Endothelial cell of umbilical vein (primary cell): ENCODE measurements at regions not wholly inside any gene's neighbourhood (a gene's known extent, or its start where the extent isn't known, plus 50 kb on each side); places are given as distances from the start of the nearest gene placed in this dataset.

ENCODE experiments used
- BruUV-seq: library from RNA; stranded (reverse); fragments of 400-500 nt; replicated peaks from 2 replicates; lab custom pipeline; 2021; lab: Mats Ljungman, UMichigan
- CTCF ChIA-PET: fragments of 300-600, 350-600 bp; sonication (Branson Sonifier 250); formaldehyde crosslinking; loops from one replicate; lab custom pipeline; 2021; ENCODE audit warnings: antibody characterized with exemption, inconsistent platforms; lab: Charles Lee
- POLR2A ChIA-PET: fragments of 300-600, 350-600 bp; sonication (Branson Sonifier 250); formaldehyde crosslinking; loops from one replicate; lab custom pipeline; 2021; ENCODE audit warnings: antibody characterized with exemption, inconsistent platforms; lab: Charles Lee
- DNase-seq: peaks from one replicate; pipeline ENCODE4 v3.0.0-alpha.2; 2011; ENCODE audit warnings: low read depth, low spot score
- FAIRE-seq: peaks from 2 replicates; lab custom pipeline; 2011; peaks lifted over from hg19 to GRCh38; lab: Jason Lieb, UNC
- H2AFZ ChIP-seq: 2 replicates; pipeline ENCODE4 v1.6.0; 2012; ENCODE audit warnings: low read depth, low read length, control low read depth, inconsistent platforms
- H3K27ac ChIP-seq: 2 replicates; pipeline ENCODE4 v1.5.1; 2011; ENCODE audit warnings: low read depth, mild to moderate bottlenecking, control low read depth, low read length, moderate library complexity; ENCODE audit not compliant: insufficient read depth
- H3K27me3 ChIP-seq, 2 experiments: 2 replicates each; pipeline versions ENCODE4 v1.6.0 to v1.6.1; 2011; ENCODE audit warnings: low read length in 2 of 2, mixed read lengths in 1 of 2; ENCODE audit not compliant: control insufficient read depth in 2 of 2, insufficient read depth in 2 of 2
- H3K36me3 ChIP-seq, 2 experiments: 2 replicates in 1 of 2; 3 replicates in 1 of 2; pipeline ENCODE4 v1.5.1; 2011; ENCODE audit warnings: low read length in 2 of 2, mild to moderate bottlenecking in 1 of 2, moderate library complexity in 1 of 2; ENCODE audit not compliant: control insufficient read depth in 2 of 2, insufficient read depth in 2 of 2; ENCODE audit errors: extremely low read depth in 1 of 2
- H3K4me1 ChIP-seq: 3 replicates; pipeline ENCODE4 v1.5.1; 2011; ENCODE audit warnings: mild to moderate bottlenecking, low read length; ENCODE audit not compliant: control insufficient read depth, insufficient read depth; ENCODE audit errors: extremely low read depth
- H3K4me2 ChIP-seq: 2 replicates; pipeline ENCODE4 v1.6.1; 2011; ENCODE audit warnings: low read length, control low read depth, mixed read lengths; ENCODE audit not compliant: insufficient read depth
- H3K4me3 ChIP-seq, 3 experiments: fragments of 200-600 bp in 1 of 3; sonication (generic), shearing (Covaris generic) in 1 of 3; replicated peaks in 1 of 3; 2 replicates each; pipeline ENCODE4 v1.5.1; 2011 to 2016; ENCODE audit warnings: control low read depth in 3 of 3, low read length in 3 of 3, mild to moderate bottlenecking in 2 of 3, inconsistent platforms in 1 of 3, low read depth in 1 of 3, moderate library complexity in 1 of 3; ENCODE audit not compliant: insufficient read depth in 1 of 3
- H3K79me2 ChIP-seq: 2 replicates; pipeline ENCODE4 v1.6.0; 2012; ENCODE audit warnings: low read length, inconsistent platforms; ENCODE audit not compliant: control insufficient read depth, insufficient read depth
- H3K9ac ChIP-seq: replicated peaks from 2 replicates; pipeline ENCODE3; 2011; ENCODE audit warnings: low read length, control low read depth; ENCODE audit not compliant: insufficient read depth; ENCODE audit errors: extremely low read depth
- H3K9me1 ChIP-seq: replicated peaks from 3 replicates; pipeline ENCODE4 v1.6.0; 2011; ENCODE audit warnings: mild to moderate bottlenecking, low read length; ENCODE audit not compliant: control insufficient read depth, insufficient read depth; ENCODE audit errors: extremely low read depth
- H3K9me3 ChIP-seq: replicated peaks from 2 replicates; pipeline ENCODE4 v1.5.1; 2012; ENCODE audit warnings: low read length, inconsistent platforms; ENCODE audit not compliant: control insufficient read depth, insufficient read depth
- H4K20me1 ChIP-seq: replicated peaks from 2 replicates; pipeline ENCODE3; 2011; ENCODE audit warnings: mild to moderate bottlenecking, low read length; ENCODE audit not compliant: control insufficient read depth, insufficient read depth; ENCODE audit errors: extremely low read depth
- CTCF ChIP-seq, 2 donors: IDR thresholded peaks; 1 replicate in 1 of 2; 2 replicates in 1 of 2; pipeline ENCODE4 v1.5.1; 2011; ENCODE audit warnings: low read length in 2 of 2, mild to moderate bottlenecking in 2 of 2, moderate library complexity in 2 of 2, control low read depth in 1 of 2, inconsistent platforms in 1 of 2, low read depth in 1 of 2; ENCODE audit not compliant: insufficient read depth in 1 of 2; ENCODE audit errors: extremely low read depth in 1 of 2
- EZH2 ChIP-seq: IDR thresholded peaks from 2 replicates; pipeline ENCODE4 v1.6.1; 2012; ENCODE audit warnings: borderline replicate concordance, low read depth, mild to moderate bottlenecking, moderate library complexity, low read length, inconsistent platforms; ENCODE audit not compliant: severe bottlenecking
- FOS ChIP-seq: IDR thresholded peaks from 2 replicates; pipeline ENCODE4 v1.6.1; 2011; ENCODE audit warnings: mild to moderate bottlenecking, low read length, moderate library complexity, borderline replicate concordance; ENCODE audit not compliant: insufficient read depth
- GATA2 ChIP-seq: IDR thresholded peaks from 2 replicates; pipeline ENCODE4 v1.7.0; 2011; ENCODE audit warnings: low read depth, mild to moderate bottlenecking, moderate library complexity, mixed read lengths, low read length; ENCODE audit not compliant: insufficient read length, insufficient read depth
- JUN ChIP-seq: IDR thresholded peaks from 2 replicates; pipeline ENCODE4 v1.6.1; 2011; ENCODE audit warnings: borderline replicate concordance, low read depth; ENCODE audit not compliant: insufficient read length, insufficient read depth
- MAX ChIP-seq: IDR thresholded peaks from 2 replicates; pipeline ENCODE4 v1.6.1; 2011; ENCODE audit not compliant: insufficient read depth, insufficient read length
- MYC ChIP-seq: IDR thresholded peaks from one replicate; pipeline ENCODE4 v1.6.1; 2011; ENCODE audit warnings: mild to moderate bottlenecking, low read depth, low read length
- POLR2A ChIP-seq: IDR thresholded peaks from 2 replicates; pipeline ENCODE4 v1.6.1; 2012; ENCODE audit warnings: low read depth, mild to moderate bottlenecking, control low read depth, low read length
- POLR2AphosphoS5 ChIP-seq: IDR thresholded peaks from 2 replicates; pipeline ENCODE4 v1.6.1; 2012; ENCODE audit warnings: low read depth, mild to moderate bottlenecking, control low read depth, low read length, moderate library complexity; ENCODE audit not compliant: insufficient read depth
- dilution Hi-C: fragments of 300-500 bp; cut with MboI; formaldehyde crosslinking; loops from one replicate; pipeline ENCODE4 v1.15.0; 2019; ENCODE audit warnings: low sequenced_read_pairs; ENCODE audit not compliant: extremely low pct_ligation_motif_present
- intact Hi-C: fragments of 100-400 bp; cut with micrococcal nuclease; formaldehyde crosslinking; loops from one replicate; pipeline ENCODE4 v1.10.0; 2022

- BruUV-seq = no TSS peak
- POLR2A ChIA-PET = no interaction called here
- Histone ChIP-seq H3K4me3 (no peak overlapping the region), H3K27ac (no peak overlapping the region), H3K4me2 (no peak overlapping the region), H3K36me3 (no peaks in the 10 kb centered on the region), H3K4me1 (no peaks in the 10 kb centered on the region), H3K9ac (no peak overlapping the region), H3K79me2 (no peaks in the 10 kb centered on the region), H3K9me3 (no peaks in the 10 kb centered on the region), H3K9me1 (no peaks in the 10 kb centered on the region), H2AFZ (peak overlapping the region; percentile 41), H3K27me3 (no peaks in the 10 kb centered on the region), H4K20me1 (no peaks in the 10 kb centered on the region)
- peak; percentile 35 for DNase-seq
- TF ChIP-seq JUN (no peak), MAX (no peak), GATA2 (no peak), FOS (no peak), POLR2A (no peak), POLR2AphosphoS5 (no peak), MYC (no peak), CTCF (IDR thresholded peaks at IDR 0.05; ENCODE audit: extremely low read depth in 1 of 2, insufficient read depth in 1 of 2, low read depth in 1 of 2, low read length in 2 of 2) (no peak), EZH2 (no peak)
- dilution Hi-C loops (no loop called here), intact Hi-C loops (loop anchor here (5.0 kb wide), 1 partner anchor 707 kb away; no protein-coding TSS in a partner anchor)
- CTCF ChIA-PET = no interaction called here
- FAIRE-seq = no peak
Observed at GRCh38 chr3:79885407-79885806, 117.6 kb upstream of the ROBO1 start.
